Fibroblast of lung (primary cell): ENCODE measurements at regions not wholly inside any gene's neighbourhood (a gene's known extent, or its start where the extent isn't known, plus 50 kb on each side); places are given as distances from the start of the nearest gene placed in this dataset.

Experiments
- DNase-seq, 2 donors: peaks; one replicate each; pipeline versions ENCODE4 v3.0.0 to v3.0.0-alpha.2; 2010; ENCODE audit warnings: low read depth in 2 of 2
- H2AFZ ChIP-seq: 2 replicates; pipeline ENCODE4 v1.5.1; 2012; ENCODE audit warnings: low read length, control low read depth, inconsistent platforms
- H3K27ac ChIP-seq: 2 replicates; pipeline ENCODE4 v1.5.1; 2011; ENCODE audit warnings: low read length, control low read depth; ENCODE audit not compliant: insufficient read depth
- H3K27me3 ChIP-seq: 2 replicates; pipeline ENCODE4 v1.5.1; 2011; ENCODE audit warnings: mild to moderate bottlenecking, low read length; ENCODE audit not compliant: control insufficient read depth, insufficient read depth
- H3K36me3 ChIP-seq: 2 replicates; pipeline ENCODE4 v1.5.1; 2011; ENCODE audit warnings: low read length; ENCODE audit not compliant: control insufficient read depth, insufficient read depth
- H3K4me1 ChIP-seq: 2 replicates; pipeline ENCODE4 v1.5.1; 2011; ENCODE audit warnings: low read length; ENCODE audit not compliant: control insufficient read depth, insufficient read depth; ENCODE audit errors: extremely low read depth
- H3K4me2 ChIP-seq: 2 replicates; pipeline ENCODE4 v1.5.1; 2011; ENCODE audit warnings: low read length, control low read depth; ENCODE audit not compliant: insufficient read depth; ENCODE audit errors: extremely low read depth
- H3K4me3 ChIP-seq, 4 experiments: fragments of 200-600 bp in 1 of 4; sonication (generic) in 1 of 4; replicated peaks in 1 of 4; 2 replicates each; pipeline ENCODE4 v1.5.1; 2011 to 2016; ENCODE audit warnings: low read length in 4 of 4, low read depth in 3 of 4, mild to moderate bottlenecking in 3 of 4, control low read depth in 2 of 4, inconsistent platforms in 1 of 4, mixed read lengths in 1 of 4; ENCODE audit not compliant: insufficient read depth in 1 of 4; ENCODE audit errors: control extremely low read depth in 1 of 4
- H3K79me2 ChIP-seq: 2 replicates; pipeline ENCODE4 v1.5.1; 2012; ENCODE audit warnings: mild to moderate bottlenecking, low read length, inconsistent platforms; ENCODE audit not compliant: control insufficient read depth, insufficient read depth
- H3K9ac ChIP-seq: 2 replicates; pipeline ENCODE4 v1.5.1; 2011; ENCODE audit warnings: mild to moderate bottlenecking, low read length, control low read depth; ENCODE audit not compliant: insufficient read depth
- H3K9me3 ChIP-seq: 2 replicates; pipeline ENCODE4 v1.5.1; 2012; ENCODE audit warnings: low read depth, low read length; ENCODE audit not compliant: control insufficient read depth, insufficient read depth
- H4K20me1 ChIP-seq: 2 replicates; pipeline ENCODE4 v1.5.1; 2011; ENCODE audit warnings: low read length; ENCODE audit not compliant: control insufficient read depth, insufficient read depth; ENCODE audit errors: extremely low read depth
- EZH2 ChIP-seq: IDR thresholded peaks from 2 replicates; pipeline ENCODE4 v1.5.1; 2012; ENCODE audit warnings: low read length, control low read depth, mild to moderate bottlenecking; ENCODE audit errors: missing control alignments
- TF ChIP-seq, protein P1 (sequence below), 2 donors: IDR thresholded peaks in 1 of 2; conservative IDR thresholded peaks in 1 of 2; 1 replicate in 1 of 2; 2 replicates in 1 of 2; pipeline ENCODE4 v1.5.1; 2011 to 2012; ENCODE audit warnings: low read length in 2 of 2, control low read depth in 1 of 2, inconsistent platforms in 1 of 2, low read depth in 1 of 2, mild to moderate bottlenecking in 1 of 2

DNA sequence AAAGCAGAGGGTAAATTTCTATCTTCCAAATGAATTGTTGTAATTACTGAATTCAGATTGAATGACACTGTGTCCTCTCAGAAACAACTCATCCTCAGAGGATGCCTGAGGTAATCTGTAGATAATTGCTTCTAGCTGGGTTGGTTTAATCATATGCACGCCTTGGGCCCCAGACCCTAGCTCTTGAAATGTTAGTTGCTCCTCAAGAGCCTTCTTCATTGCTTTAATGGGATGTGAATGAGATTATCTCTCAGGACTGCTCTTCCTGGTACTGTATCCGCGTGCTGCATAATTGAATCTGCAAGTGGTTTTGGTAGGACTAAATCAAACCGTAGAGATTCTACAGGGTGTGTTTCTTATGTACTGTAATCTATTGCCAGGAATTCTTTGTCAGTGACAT is 569.3 kb upstream of the NEGR1 start:
- Histone ChIP-seq H3K79me2 (no peaks in the 10 kb centered on the region), H3K36me3 (no peaks in the 10 kb centered on the region), H3K9ac (no peak overlapping the region), H3K4me1 (no peaks in the 10 kb centered on the region), H3K4me2 (no peak overlapping the region), H2AFZ (no peak overlapping the region), H4K20me1 (no peaks in the 10 kb centered on the region), H3K27ac (no peak overlapping the region), H3K27me3 (no peaks in the 10 kb centered on the region), H3K4me3 (no peak overlapping the region), H3K9me3 (no peaks in the 10 kb centered on the region)
- no peak for DNase-seq
- no peak for TF ChIP-seq EZH2
- TF ChIP-seq, protein P1, sequence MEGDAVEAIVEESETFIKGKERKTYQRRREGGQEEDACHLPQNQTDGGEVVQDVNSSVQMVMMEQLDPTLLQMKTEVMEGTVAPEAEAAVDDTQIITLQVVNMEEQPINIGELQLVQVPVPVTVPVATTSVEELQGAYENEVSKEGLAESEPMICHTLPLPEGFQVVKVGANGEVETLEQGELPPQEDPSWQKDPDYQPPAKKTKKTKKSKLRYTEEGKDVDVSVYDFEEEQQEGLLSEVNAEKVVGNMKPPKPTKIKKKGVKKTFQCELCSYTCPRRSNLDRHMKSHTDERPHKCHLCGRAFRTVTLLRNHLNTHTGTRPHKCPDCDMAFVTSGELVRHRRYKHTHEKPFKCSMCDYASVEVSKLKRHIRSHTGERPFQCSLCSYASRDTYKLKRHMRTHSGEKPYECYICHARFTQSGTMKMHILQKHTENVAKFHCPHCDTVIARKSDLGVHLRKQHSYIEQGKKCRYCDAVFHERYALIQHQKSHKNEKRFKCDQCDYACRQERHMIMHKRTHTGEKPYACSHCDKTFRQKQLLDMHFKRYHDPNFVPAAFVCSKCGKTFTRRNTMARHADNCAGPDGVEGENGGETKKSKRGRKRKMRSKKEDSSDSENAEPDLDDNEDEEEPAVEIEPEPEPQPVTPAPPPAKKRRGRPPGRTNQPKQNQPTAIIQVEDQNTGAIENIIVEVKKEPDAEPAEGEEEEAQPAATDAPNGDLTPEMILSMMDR (conservative IDR thresholded peaks at IDR 0.05 in 1 of 2, IDR thresholded peaks at IDR 0.05 in 1 of 2; ENCODE audit: low read depth in 1 of 2, low read length in 2 of 2) = no peak

GRCh38 chr1:72848997-72849396 is 566.7 kb upstream of the NEGR1 start:
- DNase-seq = no peak
- no peaks in the 10 kb centered on the region for H3K27me3 ChIP-seq
- H3K27ac ChIP-seq = no peak overlapping the region
- no peak overlapping the region for H3K4me2 ChIP-seq
- H4K20me1 ChIP-seq = no peaks in the 10 kb centered on the region
- no peak for TF ChIP-seq EZH2
- TF ChIP-seq, protein P1 (conservative IDR thresholded peaks at IDR 0.05 in 1 of 2, IDR thresholded peaks at IDR 0.05 in 1 of 2; ENCODE audit: low read depth in 1 of 2, low read length in 2 of 2) = no peak
- H3K9me3 ChIP-seq = no peaks in the 10 kb centered on the region
- no peak overlapping the region for H2AFZ ChIP-seq
- no peak overlapping the region for H3K9ac ChIP-seq
- no peaks in the 10 kb centered on the region for H3K4me1 ChIP-seq
- H3K4me3 ChIP-seq = no peak overlapping the region
- H3K36me3 ChIP-seq = no peaks in the 10 kb centered on the region
- H3K79me2 ChIP-seq = no peaks in the 10 kb centered on the region

GRCh38 chr1:72847651-72848050 is 565.3 kb upstream of the NEGR1 start:
- no peaks in the 10 kb centered on the region for H3K4me1 ChIP-seq
- TF ChIP-seq, protein P1 (conservative IDR thresholded peaks at IDR 0.05 in 1 of 2, IDR thresholded peaks at IDR 0.05 in 1 of 2; ENCODE audit: low read depth in 1 of 2, low read length in 2 of 2) = no peak
- TF ChIP-seq EZH2 = no peak
- H3K4me2 ChIP-seq = no peak overlapping the region
- H4K20me1 ChIP-seq = no peaks in the 10 kb centered on the region
- no peak overlapping the region for H2AFZ ChIP-seq
- no peaks in the 10 kb centered on the region for H3K79me2 ChIP-seq
- no peaks in the 10 kb centered on the region for H3K36me3 ChIP-seq
- H3K27ac ChIP-seq = no peak overlapping the region
- no peak overlapping the region for H3K4me3 ChIP-seq
- H3K27me3 ChIP-seq = no peaks in the 10 kb centered on the region
- no peak overlapping the region for H3K9ac ChIP-seq
- no peaks in the 10 kb centered on the region for H3K9me3 ChIP-seq
- DNase-seq = no peak
